ENCODE measurements at regions not wholly inside any gene's neighbourhood (a gene's known extent, or its start where the extent isn't known, plus 50 kb on each side); places are given as distances from the start of the nearest gene placed in this dataset.

GRCh38 chr5:39491210-39491609 lies 66.4 kb upstream of the DAB2 start:
- TF ChIP-seq CTCF (IDR thresholded peaks at IDR 0.05; ENCODE audit: low read length): no peak
- no peak for TF ChIP-seq EZH2 (optimal IDR thresholded peaks at IDR 0.05; ENCODE audit: low read depth, low read length)
- no peak for TF ChIP-seq EZH2phosphoT487 (IDR thresholded peaks at IDR 0.05; ENCODE audit: low read length)

All from MM.1S (cell line).